ENCODE measurements at regions not wholly inside any gene's neighbourhood (a gene's known extent, or its start where the extent isn't known, plus 50 kb on each side); places are given as distances from the start of the nearest gene placed in this dataset.

DNA sequence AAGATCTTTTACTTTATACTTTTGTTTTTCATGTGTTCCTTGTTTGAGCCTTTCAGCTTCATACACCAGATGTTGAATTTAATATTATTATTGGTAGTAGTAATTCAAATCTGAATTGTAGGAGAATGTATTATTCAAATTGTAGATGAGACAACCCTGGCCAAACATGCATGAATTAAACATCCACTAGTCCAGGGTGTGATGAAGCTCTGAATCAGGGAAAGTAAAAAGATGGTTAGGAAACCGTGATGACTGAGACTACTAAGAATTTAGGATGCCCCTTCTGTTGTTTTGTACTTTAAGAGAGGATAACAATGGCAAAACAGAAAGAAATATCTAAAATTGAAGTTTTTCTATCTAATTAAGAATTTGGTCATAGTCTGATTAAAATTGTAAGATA, 227.8 kb upstream of the CDH2 start:
- DNase-seq (ENCODE audit: low spot score), result no peak

DNA sequence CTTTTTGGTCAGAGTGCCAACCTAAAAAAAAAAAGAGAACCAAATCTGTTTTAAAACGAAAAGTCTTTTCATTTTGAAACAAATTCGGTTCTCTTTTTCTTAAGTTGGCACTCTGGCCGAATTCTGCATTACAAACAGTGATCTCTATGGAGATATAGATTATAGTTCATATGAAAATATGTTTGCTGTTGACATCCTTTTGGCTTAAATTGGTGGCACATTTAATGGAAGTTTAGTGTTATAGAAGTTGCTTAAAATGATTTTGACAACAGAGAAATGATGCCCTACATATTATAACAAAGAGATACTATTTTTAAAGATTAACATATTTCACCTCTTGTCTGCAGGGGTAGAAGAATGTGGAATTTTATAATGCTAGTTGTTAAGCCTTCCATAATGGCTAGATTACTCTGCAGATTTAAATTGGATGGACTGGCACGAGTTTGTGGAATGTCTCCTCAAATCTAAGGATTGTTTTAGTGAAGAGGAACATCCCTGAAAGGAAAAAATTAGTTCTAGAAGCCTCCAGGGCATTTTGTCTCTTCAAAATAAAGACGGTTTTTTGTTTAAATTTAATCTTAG, 222.9 kb upstream of the CDH2 start:
- DNase-seq (ENCODE audit: low spot score), result no peak

DNA sequence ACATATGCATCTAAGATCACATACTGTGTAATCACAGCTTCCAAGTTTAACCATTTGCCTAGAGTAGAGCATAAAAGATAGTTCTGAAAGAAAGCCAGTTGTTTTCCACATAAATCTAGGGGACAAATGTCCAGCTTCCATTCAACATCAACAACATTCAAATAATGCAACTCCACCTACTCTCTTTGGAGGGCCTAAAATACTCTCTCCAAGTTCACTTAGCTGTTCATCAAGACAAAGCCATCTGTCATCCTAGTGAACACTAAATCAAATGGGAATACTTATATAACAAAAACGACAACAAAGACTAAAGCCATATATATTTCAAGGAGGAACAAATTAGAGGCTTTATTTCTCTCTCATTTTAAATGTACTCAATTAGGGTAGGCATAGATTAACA, 221.5 kb upstream of the CDH2 start:
- no peak for DNase-seq (ENCODE audit: low spot score)

DNA sequence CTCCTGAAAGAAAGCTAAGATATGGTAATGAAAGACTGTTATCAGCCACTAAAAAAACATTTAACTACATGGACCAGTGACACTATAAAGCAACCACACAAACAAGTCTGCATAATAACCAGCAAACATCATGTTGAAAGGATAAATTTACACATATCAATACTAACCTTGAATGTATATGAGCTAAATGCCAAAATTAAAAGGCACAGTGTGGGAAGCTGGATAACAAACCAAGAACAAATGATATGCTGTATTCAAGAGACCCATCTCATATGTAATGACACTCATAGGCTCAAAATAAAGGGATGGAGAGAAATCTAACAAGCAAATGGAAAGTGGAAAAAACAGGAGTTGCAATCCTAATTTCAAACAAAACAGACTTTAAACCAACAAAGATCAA, 213.1 kb upstream of the CDH2 start:
- DNase-seq (ENCODE audit: low spot score), result no peak

DNA sequence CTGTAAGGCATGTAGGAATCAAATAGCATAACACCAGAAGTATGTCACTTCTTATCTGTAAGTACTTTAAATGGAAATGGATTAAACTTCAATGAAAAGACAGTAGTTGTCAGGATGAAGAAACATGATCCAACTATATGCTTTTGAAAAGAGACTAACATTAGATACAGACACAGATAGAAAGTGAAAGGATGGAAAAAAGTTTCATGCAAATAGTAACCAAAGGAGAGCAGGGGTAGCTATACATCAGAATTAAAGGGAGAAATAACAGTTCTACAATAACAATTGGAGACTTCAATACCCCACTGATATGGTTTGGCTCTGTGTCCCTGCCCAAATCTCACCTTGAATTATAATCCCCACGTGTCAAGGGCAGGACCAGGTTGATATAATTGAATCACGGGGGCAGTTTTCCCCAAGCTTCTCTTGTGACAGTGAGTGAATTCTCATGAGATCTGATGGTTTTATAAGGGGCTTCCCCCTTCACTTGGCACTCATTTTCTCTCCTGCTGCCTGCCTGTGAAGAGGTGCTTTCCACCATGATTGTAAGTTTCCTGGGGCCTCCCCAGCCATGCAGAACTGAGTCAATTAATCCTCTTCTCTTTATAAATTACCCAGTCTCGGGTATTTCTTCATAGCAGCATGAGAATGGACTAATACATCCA, 205.4 kb upstream of the CDH2 start:
- DNase-seq (ENCODE audit: low spot score), result no peak

DNA sequence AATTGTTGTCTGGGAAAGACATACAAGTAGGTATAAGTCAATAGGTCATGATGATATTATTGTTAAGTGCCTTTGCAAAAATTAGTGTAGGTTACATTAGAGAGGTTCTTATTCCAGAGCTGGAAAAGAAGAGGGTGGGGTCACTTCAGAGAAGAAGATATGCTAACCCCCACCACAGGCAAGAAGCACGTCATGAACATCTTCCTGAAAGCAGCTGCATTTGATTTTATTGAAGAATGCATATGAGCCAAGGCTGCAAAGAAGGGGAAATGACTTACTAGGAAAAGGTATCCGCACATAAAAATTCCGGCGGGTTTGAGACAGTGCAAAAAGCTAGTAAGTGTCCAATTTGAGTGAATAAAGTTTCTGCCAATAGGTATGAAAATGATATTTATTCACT, 195.3 kb upstream of the CDH2 start:
- no peak for DNase-seq (ENCODE audit: low spot score)

DNA sequence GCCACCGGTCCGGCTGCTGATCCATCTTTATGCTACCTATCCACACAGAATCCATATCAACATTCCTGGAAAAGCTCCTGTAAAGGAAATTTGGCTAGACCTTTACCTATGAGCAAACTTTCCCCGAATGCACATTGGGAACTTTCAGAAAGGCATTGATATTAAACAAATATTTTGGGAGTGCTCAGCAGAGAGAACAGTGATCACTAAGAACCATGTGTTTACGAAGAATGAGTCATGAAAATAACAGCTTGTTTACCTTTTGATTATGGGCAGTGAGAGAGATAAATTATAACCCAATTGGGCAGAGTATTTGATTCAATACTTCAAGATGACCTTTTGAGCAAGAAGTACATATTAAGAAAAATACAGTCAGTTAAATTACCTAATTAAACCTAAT, 189.7 kb upstream of the CDH2 start:
- DNase-seq (ENCODE audit: low spot score), result no peak

DNA sequence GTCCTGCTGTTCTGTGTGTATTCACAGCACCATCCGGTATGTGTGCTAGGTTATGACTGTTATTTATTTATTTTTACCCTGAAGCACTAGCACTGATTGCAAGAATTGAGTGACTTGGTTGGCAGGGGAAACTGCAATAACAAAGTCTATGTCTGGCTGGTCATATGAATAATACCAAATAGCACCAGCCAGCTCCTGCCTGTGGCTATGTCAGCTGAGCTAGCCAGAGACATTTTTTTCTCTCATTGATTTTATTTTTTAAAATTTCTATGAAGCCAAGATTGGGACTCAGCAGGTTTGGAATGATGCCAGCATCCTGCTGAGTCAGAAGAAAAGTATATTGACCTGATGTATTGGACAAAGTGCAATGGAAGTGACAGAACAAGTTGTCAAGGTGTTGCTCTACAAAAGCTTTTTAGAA, 188.5 kb upstream of the CDH2 start:
- DNase-seq (ENCODE audit: low spot score), result no peak

DNA sequence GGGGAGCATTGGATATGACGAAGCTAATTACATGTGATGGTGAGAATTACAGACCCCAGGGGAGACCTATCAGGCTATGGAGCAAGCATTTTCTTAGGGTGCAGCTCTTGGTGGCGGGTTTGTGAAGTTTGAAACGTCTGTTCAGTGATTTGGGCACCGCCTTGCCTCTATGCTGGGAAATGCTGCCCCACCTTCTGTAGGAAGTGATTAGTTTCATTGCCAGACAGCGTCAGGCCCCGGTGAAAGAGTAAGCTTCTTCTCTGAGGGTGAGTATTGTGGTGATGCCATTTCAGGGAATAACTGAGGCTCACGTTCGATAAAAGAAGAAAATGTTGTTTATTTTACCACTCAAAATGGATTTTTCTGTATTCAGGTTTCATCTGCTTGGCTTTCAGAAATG, 186.2 kb upstream of the CDH2 start:
- DNase-seq (ENCODE audit: low spot score), result no peak

DNA sequence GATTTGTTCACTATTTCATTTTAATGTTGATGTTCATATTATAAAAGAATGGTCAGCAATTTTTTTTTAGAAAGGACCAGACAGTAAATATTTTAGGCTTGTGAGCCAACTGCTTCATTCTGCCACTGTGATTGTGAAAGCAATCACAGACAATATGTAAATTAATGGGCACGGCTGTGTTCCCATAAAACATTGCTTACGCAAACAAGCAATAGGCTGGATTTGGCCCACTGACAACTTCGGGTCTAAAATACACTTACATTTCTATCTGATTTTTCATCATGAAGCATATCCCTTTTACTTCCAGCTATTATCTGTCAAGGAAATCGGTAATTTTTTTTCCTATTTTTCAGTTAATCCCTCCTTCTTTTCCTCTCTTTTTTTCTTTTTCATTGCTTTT, 182.2 kb upstream of the CDH2 start:
- no peak for DNase-seq (ENCODE audit: low spot score)

DNA sequence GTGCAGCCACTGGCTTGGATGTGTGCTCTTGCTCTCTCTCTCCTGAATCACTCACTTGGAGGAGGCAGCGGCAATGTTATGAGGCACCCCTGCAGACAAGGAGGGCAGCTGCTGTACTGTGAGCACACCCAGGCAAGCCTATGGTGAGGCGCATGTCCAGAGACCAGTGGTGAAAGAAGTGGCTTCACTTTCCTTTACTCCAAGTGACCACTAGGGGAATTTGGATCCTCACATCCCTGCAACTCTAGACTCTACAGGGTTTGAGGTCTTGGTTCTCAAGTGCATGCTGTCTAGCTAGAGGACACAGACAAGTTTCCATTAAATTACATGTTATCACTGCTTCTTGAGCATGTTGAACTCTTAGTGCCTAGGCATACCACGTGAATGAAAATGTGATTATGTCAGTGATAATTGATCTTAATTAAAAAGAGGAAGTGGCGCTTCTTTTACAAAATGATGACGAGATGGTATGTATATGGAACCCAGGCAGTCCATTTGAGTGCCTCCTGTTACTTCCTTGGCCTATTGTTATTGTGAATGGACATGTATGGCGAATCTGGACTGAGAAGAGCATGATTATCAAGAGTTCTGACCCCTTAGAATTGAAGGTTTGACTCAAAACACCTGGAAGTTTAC, 181.0 kb upstream of the CDH2 start:
- DNase-seq (ENCODE audit: low spot score), result peak; percentile 42

DNA sequence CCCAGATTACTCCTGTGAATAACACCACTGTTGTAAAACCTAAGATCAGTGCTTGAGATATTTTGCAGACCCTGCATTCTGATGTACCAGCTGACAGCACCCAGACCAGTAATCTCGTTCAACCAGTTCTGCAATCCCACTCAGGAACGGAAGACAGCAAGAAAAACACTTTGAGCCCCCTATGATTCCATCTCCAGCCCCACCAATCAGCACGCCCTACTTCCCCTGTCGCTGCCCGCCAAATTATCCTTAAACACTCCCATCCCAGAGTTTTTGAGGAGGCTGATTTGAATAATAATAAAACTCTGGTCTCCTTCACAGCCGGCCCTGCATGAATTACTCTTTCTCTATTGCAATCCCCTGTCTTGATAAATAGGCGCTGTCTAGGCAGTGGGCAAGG, 173.9 kb upstream of the CDH2 start:
- DNase-seq (ENCODE audit: low spot score), result no peak

DNA sequence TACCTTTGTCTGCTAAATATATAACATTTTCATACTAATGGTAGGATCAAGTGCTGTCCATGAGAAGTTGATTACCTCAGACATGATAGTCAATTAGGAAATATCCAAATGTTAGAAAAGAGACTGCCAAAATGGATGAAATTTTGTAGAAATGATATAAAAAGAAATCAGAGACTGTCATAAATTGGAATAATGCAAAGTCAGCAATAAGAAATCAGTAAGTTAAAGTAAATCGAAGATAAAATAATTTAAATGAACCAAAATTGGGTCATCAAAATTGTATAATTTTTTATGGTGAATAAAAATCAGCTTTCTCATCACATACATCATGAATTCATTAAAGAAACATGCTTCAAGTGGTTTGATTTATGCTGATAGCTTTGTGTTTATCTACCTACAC, 165.3 kb upstream of the CDH2 start:
- no peak for DNase-seq (ENCODE audit: low spot score)

DNA sequence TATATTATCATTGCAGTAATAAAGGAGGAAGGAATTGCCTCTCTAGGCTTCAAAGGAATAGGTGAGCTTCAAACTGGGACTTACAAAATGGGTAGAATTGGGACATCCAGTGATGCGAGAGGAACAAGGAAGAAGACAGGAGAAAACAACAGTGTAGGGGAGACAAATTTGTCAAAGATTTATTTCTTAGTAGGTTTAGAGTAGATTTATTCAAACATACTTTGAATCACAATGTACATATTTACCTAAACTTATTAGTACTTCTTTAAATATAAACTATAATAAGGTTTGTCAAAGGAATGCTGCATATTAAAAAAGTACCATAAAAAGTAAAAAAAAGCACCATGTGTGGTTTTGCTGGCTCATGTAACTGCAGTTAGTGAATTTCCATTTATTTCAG, 161.4 kb upstream of the CDH2 start:
- DNase-seq (ENCODE audit: low spot score), result no peak

DNA sequence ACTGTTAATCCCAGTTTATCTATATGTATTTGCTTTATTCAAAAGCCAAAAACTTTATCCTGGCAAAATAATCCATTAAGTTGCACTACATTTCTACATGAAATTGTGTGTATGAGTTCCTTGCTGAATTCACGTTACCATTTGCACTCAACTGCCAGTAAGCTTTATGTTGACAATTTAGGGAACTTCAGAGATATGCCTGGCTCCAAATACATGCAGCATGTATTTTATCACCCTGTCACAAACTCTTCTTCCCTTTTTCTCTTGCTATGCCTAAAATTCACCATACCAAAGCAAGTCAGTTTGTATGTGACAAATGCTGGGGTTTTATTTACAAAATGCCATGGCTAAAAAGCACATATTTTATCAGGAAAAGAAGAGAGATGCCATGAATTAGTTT, 157.6 kb upstream of the CDH2 start:
- DNase-seq (ENCODE audit: low spot score), result no peak

DNA sequence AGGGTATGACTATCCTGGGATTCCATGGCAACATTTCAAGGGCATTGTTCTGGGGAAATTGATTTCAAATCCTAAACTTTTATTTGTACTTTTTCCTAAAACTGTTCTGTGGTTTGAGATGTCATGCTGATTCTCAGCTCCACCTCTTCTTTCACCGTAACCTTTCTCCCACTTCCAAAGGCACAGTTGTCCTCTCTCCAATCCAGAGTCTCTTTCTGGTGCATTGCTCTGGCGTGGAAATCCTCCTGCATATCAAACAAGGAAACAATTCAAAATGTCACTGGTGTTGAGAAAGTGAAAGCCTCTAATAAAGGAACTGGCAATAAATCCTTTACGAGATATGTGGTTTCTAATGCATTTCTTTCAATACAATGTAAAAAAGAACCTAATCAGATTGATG, 155.1 kb upstream of the CDH2 start:
- no peak for DNase-seq (ENCODE audit: low spot score)

DNA sequence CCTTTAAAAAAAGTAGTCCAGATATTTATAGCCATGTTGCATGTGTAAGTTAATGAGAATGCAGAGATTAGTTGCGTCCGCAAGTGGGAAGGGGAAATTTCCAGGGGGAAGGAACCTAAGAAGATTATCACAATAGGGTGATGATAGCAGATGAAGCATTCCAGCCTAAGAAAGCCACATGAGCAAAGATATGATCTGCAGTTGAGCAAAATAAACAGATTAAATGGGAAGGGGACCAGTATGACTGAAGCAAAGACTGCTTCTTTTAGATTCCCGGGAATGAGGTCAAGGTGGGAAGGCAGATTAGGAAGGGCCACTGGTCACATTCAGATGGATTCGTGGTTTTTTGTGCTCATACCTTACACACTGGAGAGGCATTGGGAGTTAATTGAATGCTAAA, 154.6 kb upstream of the CDH2 start:
- DNase-seq (ENCODE audit: low spot score), result peak; percentile 45

DNA sequence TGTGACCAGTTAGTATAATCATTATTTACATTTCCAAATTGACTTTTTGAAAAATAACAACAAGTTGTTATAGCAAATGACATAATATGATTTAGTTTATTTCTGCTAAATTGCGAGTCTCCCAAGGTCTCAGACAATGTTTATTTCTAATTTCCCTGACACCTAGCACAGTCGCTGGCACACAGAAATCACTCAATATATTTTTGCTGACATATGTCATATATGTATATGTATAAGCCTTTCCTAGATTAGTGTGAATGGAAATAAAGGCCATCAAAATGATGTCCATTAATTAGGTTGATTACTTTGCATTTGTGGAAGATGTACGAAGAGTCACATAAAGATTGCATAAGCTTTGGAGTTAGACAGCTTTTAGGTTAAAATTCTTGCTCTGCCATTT, 136.7 kb upstream of the CDH2 start:
- no peak for DNase-seq (ENCODE audit: low spot score)

DNA sequence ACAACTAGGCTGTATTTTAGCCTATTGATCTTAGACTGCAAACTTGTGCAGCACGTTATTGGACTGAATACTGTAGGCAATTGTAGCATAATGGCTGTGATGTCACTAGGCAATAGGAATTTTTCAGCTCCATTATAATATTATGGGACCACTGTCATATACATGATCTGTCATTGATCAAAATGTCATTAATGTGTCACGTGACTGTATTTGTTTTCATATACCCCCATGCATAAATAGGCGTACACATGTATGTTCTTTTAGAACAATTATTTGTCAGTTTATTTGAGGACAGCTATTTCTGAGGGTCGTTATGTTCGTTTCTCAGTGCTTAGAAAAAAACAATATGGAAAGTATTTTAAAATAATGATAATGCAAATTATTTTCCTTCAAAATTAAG, 111.9 kb upstream of the CDH2 start:
- no peak for DNase-seq (ENCODE audit: low spot score)

DNA sequence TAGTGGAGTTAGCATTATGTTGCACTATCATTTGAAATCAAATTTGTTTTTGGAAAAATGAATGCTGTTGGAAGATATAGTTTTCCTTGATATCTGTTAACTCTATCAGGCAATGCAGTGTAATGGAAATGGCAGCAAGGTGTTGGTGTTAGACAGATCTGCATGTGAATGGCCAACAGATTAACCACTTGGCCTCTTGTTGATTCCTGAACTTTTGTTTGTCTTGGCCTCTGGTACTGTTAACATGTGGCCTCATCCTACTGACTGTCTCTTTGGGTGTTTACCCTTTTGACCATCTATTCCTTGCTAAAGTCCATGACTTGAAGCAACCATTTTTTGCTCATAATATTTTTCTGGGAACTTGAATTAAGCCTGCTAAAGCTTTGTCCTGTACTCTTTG, 110.2 kb upstream of the CDH2 start:
- no peak for DNase-seq (ENCODE audit: low spot score)

DNA sequence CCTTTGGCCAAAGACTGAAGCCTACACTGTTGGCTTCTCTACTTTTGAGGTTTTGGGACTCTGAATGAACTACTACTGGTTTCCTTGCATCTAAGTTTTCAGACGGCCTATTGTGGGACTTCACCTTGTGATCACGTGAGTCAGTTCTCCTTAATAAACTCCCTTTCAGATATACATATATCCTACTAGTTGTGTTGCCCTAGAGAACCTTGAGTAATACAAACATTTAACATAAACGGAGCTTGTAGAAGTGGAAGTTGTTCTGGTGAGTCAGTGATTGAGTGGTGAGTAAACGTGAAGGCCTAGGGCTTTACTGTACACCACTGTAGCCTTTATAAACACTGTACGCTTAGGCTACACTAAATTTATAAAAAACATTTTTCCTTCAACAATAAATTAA, 107.2 kb upstream of the CDH2 start:
- no peak for DNase-seq (ENCODE audit: low spot score)

DNA sequence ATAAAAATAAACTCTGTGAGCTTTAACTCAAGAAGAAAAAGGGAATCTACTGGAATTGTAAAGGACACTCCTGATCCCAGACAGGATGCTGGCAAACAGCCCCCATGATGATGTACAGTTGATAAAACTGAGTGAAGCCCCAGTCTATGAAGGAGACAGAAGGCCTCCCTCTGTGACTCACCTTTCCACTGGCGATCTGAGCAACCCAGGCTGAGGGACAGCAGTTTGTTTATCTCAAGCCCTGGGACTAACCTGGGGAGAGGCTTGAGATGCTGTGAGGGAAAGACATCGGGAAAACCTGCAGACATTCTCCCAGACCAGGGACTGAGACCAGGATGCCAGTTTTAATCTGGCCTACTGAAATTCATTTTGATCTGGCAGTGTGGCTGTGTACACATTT, 104.5 kb upstream of the CDH2 start:
- no peak for DNase-seq (ENCODE audit: low spot score)

DNA sequence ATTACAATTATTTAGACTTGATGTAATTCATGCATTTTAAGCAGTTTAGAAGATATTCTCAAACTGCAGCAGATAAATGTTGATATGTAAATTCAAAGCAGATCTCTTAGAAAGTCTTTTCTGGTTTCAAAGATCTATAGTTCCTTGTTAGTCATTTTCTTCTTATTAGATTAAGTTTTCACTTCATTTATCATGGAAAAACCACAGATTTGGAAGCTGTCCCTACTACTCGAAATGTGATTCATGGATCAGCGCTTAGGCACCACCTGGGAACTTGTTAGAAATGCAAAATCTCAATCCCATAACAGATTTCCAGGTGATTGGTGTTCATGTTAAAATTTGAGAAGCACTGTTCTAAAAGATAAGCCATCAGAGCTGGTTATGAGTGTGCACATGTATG, 92.8 kb upstream of the CDH2 start:
- no peak for DNase-seq (ENCODE audit: low spot score)
